Mesothelial cell of epicardium (in vitro differentiated cells): ENCODE measurements at regions not wholly inside any gene's neighbourhood (a gene's known extent, or its start where the extent isn't known, plus 50 kb on each side); places are given as distances from the start of the nearest gene placed in this dataset.

Experiments
- DNase-seq, 2 experiments: peaks; one replicate each; pipeline ENCODE4 v3.0.0; 2021; ENCODE audit warnings: low spot score in 2 of 2; ENCODE audit not compliant: unreplicated experiment in 2 of 2
- H3K27ac Mint-ChIP-seq: 2 replicates; pipeline ENCODE4 v1.8.0; 2021; ENCODE audit warnings: mixed read lengths
- H3K27me3 Mint-ChIP-seq: 2 replicates; pipeline ENCODE4 v1.8.0; 2021; ENCODE audit warnings: low read depth, mixed read lengths
- H3K36me3 Mint-ChIP-seq: 2 replicates; pipeline ENCODE4 v1.8.0; 2021; ENCODE audit warnings: mixed read lengths
- H3K4me1 Mint-ChIP-seq: 2 replicates; pipeline ENCODE4 v1.8.0; 2021; ENCODE audit warnings: mixed read lengths
- H3K4me3 Mint-ChIP-seq: 2 replicates; pipeline ENCODE4 v1.8.0; 2021; ENCODE audit warnings: mild to moderate bottlenecking, moderate library complexity, mixed read lengths
- H3K9me3 Mint-ChIP-seq: 2 replicates; pipeline ENCODE4 v1.8.0; 2021; ENCODE audit warnings: mixed read lengths
- CTCF ChIP-seq: fragments of 200-600 bp; sonication (generic); IDR thresholded peaks from one replicate; pipeline ENCODE4 v1.5.0; 2021; ENCODE audit warnings: antibody characterized with exemption; ENCODE audit not compliant: unreplicated experiment

GRCh38 chr12:82174936-82175335 is 183.3 kb downstream of the CCDC59 start:
- Mint-ChIP-seq H3K4me3 (no peak overlapping the region), H3K9me3 (no peaks in the 10 kb centered on the region), H3K36me3 (no peaks in the 10 kb centered on the region), H3K27me3 (peaks cover 7% of the 10 kb centered on the region), H3K27ac (no peak overlapping the region), H3K4me1 (no peaks in the 10 kb centered on the region)
- no peak for DNase-seq
- no peak for TF ChIP-seq CTCF

- H3K36me3 Mint-ChIP-seq, result no peaks in the 10 kb centered on the region
- no peak for DNase-seq
- H3K27ac Mint-ChIP-seq, result no peak overlapping the region
- H3K4me3 Mint-ChIP-seq, result no peak overlapping the region
- no peak for TF ChIP-seq CTCF
- H3K9me3 Mint-ChIP-seq, result no peaks in the 10 kb centered on the region
- H3K4me1 Mint-ChIP-seq, result no peaks in the 10 kb centered on the region
- H3K27me3 Mint-ChIP-seq, result peaks cover 7% of the 10 kb centered on the region
These were observed 183.8 kb downstream of the CCDC59 start for GRCh38 chr12:82174383-82174782.

GRCh38 chr12:82149045-82149444 is 209.1 kb downstream of the CCDC59 start:
- H3K4me3 Mint-ChIP-seq, result no peak overlapping the region
- H3K27ac Mint-ChIP-seq, result no peak overlapping the region
- peaks cover under 1% of the 10 kb centered on the region for H3K27me3 Mint-ChIP-seq

GRCh38 chr12:82146740-82147139 is 211.4 kb downstream of the CCDC59 start:
- Mint-ChIP-seq H3K4me3 (no peak overlapping the region), H3K36me3 (no peaks in the 10 kb centered on the region)

More at GRCh38 chr12:82149045-82149444, 209.1 kb downstream of the CCDC59 start:
- TF ChIP-seq CTCF, result no peak
- H3K4me1 Mint-ChIP-seq, result no peaks in the 10 kb centered on the region
- H3K36me3 Mint-ChIP-seq, result no peaks in the 10 kb centered on the region
- H3K9me3 Mint-ChIP-seq, result no peaks in the 10 kb centered on the region
- DNase-seq, result no peak

GRCh38 chr12:82144505-82144904 is 213.7 kb downstream of the CCDC59 start:
- no peak for TF ChIP-seq CTCF
- H3K27ac Mint-ChIP-seq, result no peak overlapping the region
- H3K36me3 Mint-ChIP-seq, result no peaks in the 10 kb centered on the region
- no peak for DNase-seq
- H3K4me1 Mint-ChIP-seq, result no peaks in the 10 kb centered on the region
- no peak overlapping the region for H3K4me3 Mint-ChIP-seq
- H3K27me3 Mint-ChIP-seq, result no peaks in the 10 kb centered on the region
- H3K9me3 Mint-ChIP-seq, result no peaks in the 10 kb centered on the region

More at GRCh38 chr12:82146740-82147139, 211.4 kb downstream of the CCDC59 start:
- no peak for TF ChIP-seq CTCF
- DNase-seq, result no peak
- Mint-ChIP-seq H3K9me3 (no peaks in the 10 kb centered on the region), H3K27me3 (no peaks in the 10 kb centered on the region), H3K4me1 (no peaks in the 10 kb centered on the region), H3K27ac (no peak overlapping the region)

DNA sequence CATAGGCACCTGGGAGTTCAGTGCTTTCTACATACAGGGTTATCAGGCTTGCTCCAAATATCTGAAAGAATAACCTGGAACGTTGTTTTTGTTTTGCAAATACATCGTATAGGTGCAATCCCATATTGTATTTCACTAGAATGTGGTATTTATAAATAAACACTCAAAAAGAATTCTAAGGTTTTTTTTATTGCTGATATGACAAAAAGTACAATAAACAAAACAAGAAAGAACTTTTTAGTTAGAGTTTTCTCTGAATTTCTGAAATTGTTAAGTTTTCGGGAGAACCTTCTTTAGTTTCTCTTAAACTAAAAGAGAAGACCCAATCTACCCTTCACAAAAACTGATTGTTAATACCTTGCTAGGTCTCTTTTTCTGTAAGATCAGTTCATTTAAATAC is 225.8 kb downstream of the CCDC59 start:
- no peak for DNase-seq
- Mint-ChIP-seq H3K36me3 (no peaks in the 10 kb centered on the region), H3K4me3 (no peak overlapping the region), H3K27me3 (no peaks in the 10 kb centered on the region), H3K9me3 (peaks cover 16% of the 10 kb centered on the region), H3K27ac (no peak overlapping the region), H3K4me1 (no peaks in the 10 kb centered on the region)
- no peak for TF ChIP-seq CTCF
